ENCODE measurements at regions not wholly inside any gene's neighbourhood (a gene's known extent, or its start where the extent isn't known, plus 50 kb on each side); places are given as distances from the start of the nearest gene placed in this dataset.

DNA sequence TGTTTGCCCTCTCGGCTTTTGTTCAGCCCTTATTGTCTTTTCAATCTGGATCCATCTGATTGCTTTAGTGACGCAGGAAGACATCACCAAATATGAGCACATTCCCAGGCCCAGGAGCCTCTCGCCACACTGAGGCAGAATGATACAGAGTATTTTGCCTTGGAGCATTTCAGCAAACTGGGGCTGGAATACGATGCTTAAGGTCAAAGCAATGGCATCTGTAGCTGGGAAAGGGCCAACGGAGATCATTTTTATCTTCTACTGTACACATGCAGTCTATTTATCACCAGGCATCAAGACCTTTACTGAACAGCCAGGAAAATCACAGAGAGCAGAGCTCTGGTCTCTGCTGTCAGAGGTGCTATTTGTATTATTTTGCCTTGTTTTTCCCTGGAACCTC is 655.3 kb downstream of the RNF144B start:
- no peak for DNase-seq

DNA sequence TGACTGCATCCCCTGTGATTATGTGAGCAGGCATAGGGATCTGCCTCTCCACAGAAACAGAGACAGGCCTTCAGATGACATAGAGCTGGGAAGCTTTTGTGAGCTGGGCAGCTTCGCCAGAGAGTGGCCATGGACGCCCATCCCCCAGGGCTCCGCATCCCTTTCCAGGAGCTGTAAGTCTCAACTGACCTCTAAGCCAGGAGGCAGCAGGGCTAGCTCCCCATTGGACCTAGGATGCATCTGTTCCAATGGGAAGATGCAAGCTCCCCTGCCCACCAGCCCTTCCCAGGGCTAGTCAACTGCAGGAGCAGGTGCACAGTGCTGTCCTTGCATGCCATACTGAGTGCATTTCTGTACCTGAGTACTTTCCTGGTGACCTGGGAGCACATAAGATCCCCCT is 663.6 kb downstream of the RNF144B start:
- no peak for DNase-seq

- DNase-seq: no peak
These were observed 665.1 kb downstream of the RNF144B start for GRCh38 chr6:19052219-19052618.

- no peak for DNase-seq
These were observed 672.0 kb downstream of the RNF144B start for GRCh38 chr6:19059102-19059501.

DNA sequence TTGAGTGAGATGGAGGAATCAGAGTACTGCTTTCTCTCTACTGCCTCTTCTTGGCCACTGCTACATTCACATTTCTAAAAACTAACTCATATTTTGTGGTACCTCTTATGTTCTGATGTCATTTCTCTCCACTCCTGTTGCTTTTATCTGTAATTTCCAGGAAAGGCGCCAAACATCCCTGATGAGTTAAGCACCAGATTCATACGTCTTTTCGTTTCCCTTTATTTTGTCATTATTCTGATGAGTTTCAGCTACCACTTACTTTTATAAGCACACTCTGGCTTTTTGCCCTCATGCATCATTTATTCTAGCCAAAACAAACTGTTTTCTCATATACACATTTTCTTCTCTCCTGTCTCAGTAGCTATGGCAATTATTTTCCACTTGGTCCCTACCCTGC is 680.0 kb downstream of the RNF144B start:
- DNase-seq: no peak

DNA sequence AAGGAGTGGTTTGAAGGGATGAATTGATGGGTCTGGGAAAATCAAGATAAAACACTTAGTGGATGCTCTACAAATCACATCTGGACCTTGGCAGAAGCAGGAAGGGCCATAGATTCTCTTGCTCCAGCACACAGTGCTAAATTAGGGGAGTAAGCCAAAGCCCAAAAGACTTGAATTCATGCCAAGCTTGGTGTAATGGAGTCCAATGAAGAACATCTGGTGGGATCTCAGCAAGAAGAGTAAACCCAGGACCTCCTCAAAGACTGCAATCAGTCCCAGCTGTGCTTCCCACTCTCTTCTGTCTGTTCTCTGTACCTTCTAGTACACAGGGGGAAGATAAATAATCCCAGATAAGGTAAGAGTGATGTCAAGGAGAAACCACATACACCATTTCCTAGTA is 683.4 kb downstream of the RNF144B start:
- DNase-seq: no peak

DNA sequence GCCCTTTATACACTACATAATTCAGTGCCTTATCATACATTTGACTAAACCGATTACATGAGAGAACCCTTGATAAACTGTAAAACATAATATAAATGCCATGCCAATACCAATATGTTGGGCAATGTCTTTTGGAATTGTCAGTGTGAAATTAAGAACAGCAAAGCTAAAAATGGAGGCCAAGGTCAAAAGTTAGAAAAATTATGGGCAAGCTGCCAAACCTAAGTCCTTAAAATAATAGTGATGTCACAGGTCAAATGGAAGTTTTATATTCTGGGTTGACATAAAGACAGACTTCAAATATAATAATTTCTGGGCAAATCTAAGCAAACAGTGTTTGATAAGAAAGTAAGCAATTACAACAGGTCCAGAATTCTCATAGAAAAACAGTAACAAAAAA is 696.7 kb downstream of the RNF144B start:
- no peak for DNase-seq

GRCh38 chr6:19086480-19086879 is 699.3 kb downstream of the RNF144B start:
- DNase-seq: no peak

GRCh38 chr6:19087296-19087695 is 700.1 kb downstream of the RNF144B start:
- no peak for DNase-seq

DNA sequence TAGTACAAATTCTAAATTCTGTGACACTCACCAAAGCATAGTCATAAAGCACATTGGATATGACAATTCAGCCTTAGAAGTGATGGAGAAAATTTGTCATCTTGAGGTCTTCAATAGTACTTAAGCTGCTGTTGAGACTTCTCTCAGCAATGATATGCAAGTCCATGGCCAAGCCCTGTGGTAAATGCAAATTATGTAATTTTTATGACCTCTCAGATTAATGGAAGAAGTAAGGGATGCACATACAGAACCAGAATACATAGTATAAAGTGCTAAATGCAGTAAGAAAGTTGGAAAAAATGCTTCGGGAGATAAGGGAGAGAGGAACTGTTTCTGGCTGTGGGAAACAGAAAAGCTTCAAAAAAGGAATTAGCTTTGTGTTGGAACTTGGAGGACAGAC is 700.7 kb downstream of the RNF144B start:
- no peak for DNase-seq

DNA sequence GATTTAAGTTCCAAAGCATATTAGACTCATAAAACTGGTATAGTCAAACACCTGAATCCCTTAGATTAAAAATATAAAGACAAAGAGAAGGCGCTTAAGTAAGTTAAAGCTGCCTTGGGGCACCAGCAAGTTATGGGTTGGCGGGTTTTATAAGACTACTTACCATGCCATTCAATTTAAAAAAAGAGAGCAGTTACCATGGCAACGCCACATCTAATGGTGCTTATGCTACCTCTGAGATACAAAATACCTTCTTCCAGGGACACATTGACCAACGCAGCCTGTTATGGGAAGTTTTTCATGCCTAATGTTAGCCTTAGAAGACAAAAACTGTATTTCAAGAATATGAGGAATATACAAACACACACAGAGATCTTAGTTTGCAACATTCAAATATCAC is 713.6 kb downstream of the RNF144B start:
- no peak for DNase-seq

GRCh38 chr6:19102936-19103335 is 715.8 kb downstream of the RNF144B start:
- no peak for DNase-seq

GRCh38 chr6:19107468-19107867 is 720.3 kb downstream of the RNF144B start:
- no peak for DNase-seq

DNA sequence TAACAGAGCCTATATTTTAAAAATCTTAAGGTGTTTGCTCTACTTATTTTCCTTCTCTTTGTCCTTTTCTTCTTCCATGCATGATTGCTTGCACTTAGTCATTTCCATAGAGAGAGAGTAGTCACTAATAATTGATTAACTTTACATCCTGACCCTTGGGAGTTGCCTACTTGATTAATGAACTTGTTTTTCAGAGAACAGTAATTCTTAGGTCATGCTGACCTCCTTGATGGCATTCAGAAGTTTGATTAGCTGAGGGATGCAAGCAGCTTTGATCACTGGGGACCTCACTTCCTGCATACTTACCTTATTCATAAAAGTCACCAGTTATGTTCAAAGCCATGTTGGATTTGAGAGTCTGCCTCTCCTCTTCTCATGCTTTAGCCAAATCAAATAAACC is 715.6 kb upstream of the ID4 start:
- no peak for DNase-seq

GRCh38 chr6:19127081-19127480 is 710.1 kb upstream of the ID4 start:
- DNase-seq: no peak

DNA sequence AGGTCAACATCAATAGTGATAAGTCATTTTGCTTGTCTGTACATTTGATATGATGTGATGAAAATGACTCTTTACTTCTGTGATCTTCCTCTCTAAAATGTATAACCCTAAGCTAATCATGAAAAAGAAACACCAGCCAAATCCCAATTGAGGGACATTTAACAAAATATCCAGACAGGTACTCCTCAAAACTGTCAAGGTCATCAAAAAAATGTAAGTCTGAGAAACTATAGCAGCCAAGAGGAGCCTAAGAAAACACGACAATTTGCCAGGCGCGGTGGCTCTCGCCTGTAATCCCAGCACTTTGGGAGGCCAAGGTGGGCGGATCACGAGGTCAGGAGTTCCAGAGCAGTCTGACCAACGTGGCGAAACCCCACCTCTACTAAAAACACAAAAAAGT is 708.5 kb upstream of the ID4 start:
- DNase-seq: no peak

GRCh38 chr6:19135706-19136105 is 701.5 kb upstream of the ID4 start:
- no peak for DNase-seq

- DNase-seq: no peak
These were observed 699.7 kb upstream of the ID4 start for GRCh38 chr6:19137505-19137904.

DNA sequence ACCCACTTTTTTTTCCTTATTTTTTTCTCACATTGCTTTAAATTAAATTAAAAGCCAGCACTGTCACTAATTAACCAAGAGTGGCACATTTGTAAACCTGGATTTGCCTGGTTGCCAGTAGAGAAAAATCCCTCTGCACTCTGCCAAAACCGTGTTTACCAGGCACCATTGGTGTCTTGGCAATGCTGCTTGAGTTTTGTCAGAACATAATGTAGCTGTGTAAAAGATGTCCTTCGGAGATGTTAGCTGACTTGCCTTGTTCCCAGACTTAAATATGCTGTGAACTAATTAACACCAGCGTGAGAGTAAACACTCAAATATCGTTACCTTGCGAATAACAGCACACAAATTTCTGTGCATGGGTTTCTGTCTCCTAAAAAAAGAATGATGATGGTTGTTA is 694.9 kb upstream of the ID4 start:
- no peak for DNase-seq

GRCh38 chr6:19150307-19150706 is 686.9 kb upstream of the ID4 start:
- DNase-seq: no peak

GRCh38 chr6:19153270-19153980 is 683.7 kb upstream of the ID4 start:
- no peak for DNase-seq

- DNase-seq: no peak
These were observed 683.2 kb upstream of the ID4 start for GRCh38 chr6:19153981-19154295.

DNA sequence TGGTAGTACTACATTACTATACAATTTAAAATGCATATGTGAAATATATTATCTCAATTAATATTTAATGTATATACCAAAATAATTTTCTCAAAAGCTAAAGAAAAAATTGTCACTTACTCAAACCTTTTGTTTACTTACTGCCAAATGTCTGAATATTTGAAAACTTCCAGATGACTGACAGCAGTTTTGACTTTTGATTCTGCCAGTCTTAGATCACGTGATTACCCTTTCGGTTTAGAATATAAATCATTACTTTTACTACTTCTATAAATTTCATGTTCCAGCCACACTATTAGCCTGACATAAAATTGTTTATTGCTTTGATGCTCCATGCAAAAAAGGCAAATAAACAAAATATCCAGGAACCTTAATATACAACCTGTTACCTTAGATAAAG is 680.7 kb upstream of the ID4 start:
- no peak for DNase-seq

GRCh38 chr6:19157486-19157885 is 679.7 kb upstream of the ID4 start:
- DNase-seq: no peak

GRCh38 chr6:19158586-19158985 is 678.6 kb upstream of the ID4 start:
- DNase-seq: no peak

DNA sequence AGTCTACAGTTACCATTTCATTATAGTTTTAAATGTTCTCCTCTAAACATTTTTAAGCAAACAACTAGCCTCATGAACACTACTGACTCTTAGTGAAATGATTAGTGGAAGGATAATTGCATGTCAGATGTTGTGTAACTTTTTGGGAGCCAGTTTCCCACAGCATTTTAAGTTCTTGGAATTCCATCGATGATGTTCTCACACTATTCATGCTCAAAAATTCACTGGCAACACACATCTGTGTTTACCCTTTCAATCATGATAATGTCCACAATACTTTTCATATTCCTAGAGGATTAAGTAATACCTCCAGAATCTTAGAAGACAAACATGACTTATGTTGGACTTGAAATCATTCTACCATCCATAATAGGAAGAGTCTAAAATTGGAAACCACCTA is 678.1 kb upstream of the ID4 start:
- no peak for DNase-seq
